Thyroid gland (tissue), 4 donors: ENCODE measurements at regions not wholly inside any gene's neighbourhood (a gene's known extent, or its start where the extent isn't known, plus 50 kb on each side); places are given as distances from the start of the nearest gene placed in this dataset.

Experiments
- DNase-seq, 2 donors: peaks; one replicate each; pipeline ENCODE4 v3.0.0-alpha.2; 2019
- H3K27ac ChIP-seq, 3 donors: fragments of 200-600 bp; sonication (generic); 1 replicate in 2 of 3; 2 replicates in 1 of 3; pipeline ENCODE4 v1.5.1; 2016 to 2019; ENCODE audit warnings: mild to moderate bottlenecking in 1 of 3, moderate library complexity in 1 of 3
- H3K27me3 ChIP-seq: fragments of 200-600 bp; sonication (generic); one replicate; pipeline ENCODE4 v1.5.1; 2019
- H3K36me3 ChIP-seq, 2 donors: fragments of 200-600 bp; sonication (generic); one replicate each; pipeline ENCODE4 v1.5.1; 2016 to 2019
- H3K4me1 ChIP-seq, 2 donors: fragments of 200-600 bp; sonication (generic); one replicate each; pipeline ENCODE4 v1.5.1; 2017 to 2019
- H3K4me3 ChIP-seq, 3 donors: fragments of 200-600 bp; sonication (generic); replicated peaks in 1 of 3; 1 replicate in 2 of 3; 2 replicates in 1 of 3; pipeline ENCODE4 v1.5.1; 2016; ENCODE audit warnings: mild to moderate bottlenecking in 1 of 3
- H3K9me3 ChIP-seq: fragments of 200-600 bp; sonication (generic); one replicate; pipeline ENCODE4 v1.5.1; 2017
- POLR2A ChIP-seq, 2 donors: fragments of 450-650 bp; IDR thresholded peaks; one replicate each; pipeline ENCODE4 v1.6.1; 2017; ENCODE audit warnings: antibody characterized with exemption in 2 of 2, mild to moderate bottlenecking in 2 of 2, moderate library complexity in 1 of 2
- WGBS, 2 donors: methylation state at CpG; one replicate each; pipeline ENCODE4 v1.1.5; 2017; 5-methylcytosine and 5-hydroxymethylcytosine counted together
- intact Hi-C: fragments of 100-400 bp; cut with DNase I; formaldehyde crosslinking; loops from one replicate; pipeline ENCODE4 v1.15.1; 2023
- TF ChIP-seq, protein P1 (sequence below), 6 experiments: fragments of 200-600 bp in 3 of 6; fragments of 450-650 bp in 3 of 6; sonication (generic) in 3 of 6; IDR thresholded peaks; one replicate each; pipeline ENCODE4 v1.5.1; 2016 to 2019; ENCODE audit warnings: antibody characterized with exemption in 6 of 6, mild to moderate bottlenecking in 2 of 6, inconsistent platforms in 1 of 6, moderate library complexity in 1 of 6

DNA sequence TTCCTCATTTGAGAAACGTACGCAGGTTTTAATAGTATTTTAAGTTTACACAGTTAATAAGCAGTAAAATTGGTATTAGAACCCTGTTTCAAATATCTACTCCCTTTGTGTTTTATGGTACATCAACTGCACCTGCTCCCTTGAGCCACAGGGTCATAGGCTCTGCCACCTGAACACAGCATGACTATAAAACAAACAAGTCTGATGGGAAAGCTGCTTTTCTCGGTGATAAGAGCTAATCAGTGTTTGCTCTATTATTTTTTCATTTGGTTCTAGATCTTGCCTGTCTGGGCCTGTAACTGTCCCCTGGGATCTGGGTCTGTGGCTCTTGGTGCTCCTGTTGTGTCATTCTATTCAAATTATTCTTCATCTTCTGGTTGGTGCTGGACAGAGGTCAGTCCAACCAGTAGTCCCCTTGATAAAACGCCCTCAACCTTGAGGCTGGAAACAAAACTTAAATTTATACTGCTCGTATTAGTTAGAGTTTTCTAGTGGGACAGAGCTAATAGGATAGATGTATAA is 314.8 kb upstream of the LRP1B start:
- H3K4me3 ChIP-seq: no peak overlapping the region
- 77 to 79% methylated on average over 5 of the region's 5 CpGs for WGBS, 2 donors
- no peak for DNase-seq
- intact Hi-C loops: no loop called here
- no peaks in the 10 kb centered on the region for H3K27me3 ChIP-seq
- TF ChIP-seq POLR2A (IDR thresholded peaks at IDR 0.05): no peak
- TF ChIP-seq, protein P1, sequence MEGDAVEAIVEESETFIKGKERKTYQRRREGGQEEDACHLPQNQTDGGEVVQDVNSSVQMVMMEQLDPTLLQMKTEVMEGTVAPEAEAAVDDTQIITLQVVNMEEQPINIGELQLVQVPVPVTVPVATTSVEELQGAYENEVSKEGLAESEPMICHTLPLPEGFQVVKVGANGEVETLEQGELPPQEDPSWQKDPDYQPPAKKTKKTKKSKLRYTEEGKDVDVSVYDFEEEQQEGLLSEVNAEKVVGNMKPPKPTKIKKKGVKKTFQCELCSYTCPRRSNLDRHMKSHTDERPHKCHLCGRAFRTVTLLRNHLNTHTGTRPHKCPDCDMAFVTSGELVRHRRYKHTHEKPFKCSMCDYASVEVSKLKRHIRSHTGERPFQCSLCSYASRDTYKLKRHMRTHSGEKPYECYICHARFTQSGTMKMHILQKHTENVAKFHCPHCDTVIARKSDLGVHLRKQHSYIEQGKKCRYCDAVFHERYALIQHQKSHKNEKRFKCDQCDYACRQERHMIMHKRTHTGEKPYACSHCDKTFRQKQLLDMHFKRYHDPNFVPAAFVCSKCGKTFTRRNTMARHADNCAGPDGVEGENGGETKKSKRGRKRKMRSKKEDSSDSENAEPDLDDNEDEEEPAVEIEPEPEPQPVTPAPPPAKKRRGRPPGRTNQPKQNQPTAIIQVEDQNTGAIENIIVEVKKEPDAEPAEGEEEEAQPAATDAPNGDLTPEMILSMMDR (IDR thresholded peaks at IDR 0.05): no peak
- no peak overlapping the region for H3K27ac ChIP-seq
- no peaks in the 10 kb centered on the region for H3K36me3 ChIP-seq
- no peaks in the 10 kb centered on the region for H3K9me3 ChIP-seq
- no peaks in the 10 kb centered on the region for H3K4me1 ChIP-seq

DNA sequence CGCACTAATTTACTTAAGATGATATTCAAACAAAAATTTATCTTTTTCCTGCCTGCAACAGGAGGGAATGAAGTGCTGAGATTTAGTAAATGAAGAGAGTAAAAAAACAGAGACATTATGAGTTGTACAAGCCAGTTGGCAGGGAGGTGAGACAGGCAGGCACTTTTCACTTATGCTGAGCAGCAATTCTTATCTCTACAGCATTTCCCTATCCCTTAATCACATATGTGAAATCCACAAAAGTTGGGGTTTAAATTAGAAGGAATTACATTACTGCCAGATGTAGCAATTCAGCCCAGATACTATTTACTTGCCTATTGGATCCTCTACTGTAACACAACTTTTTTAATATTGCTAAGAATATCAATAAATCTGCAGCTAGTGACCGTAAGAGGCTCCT is 314.2 kb upstream of the LRP1B start:
- H3K4me3 ChIP-seq: no peak overlapping the region
- no peak for DNase-seq
- intact Hi-C loops: no loop called here
- TF ChIP-seq POLR2A (IDR thresholded peaks at IDR 0.05): no peak
- TF ChIP-seq, protein P1 (IDR thresholded peaks at IDR 0.05): no peak
- H3K4me1 ChIP-seq: no peaks in the 10 kb centered on the region
- H3K27me3 ChIP-seq: no peaks in the 10 kb centered on the region
- no peaks in the 10 kb centered on the region for H3K36me3 ChIP-seq
- no peaks in the 10 kb centered on the region for H3K9me3 ChIP-seq
- H3K27ac ChIP-seq: no peak overlapping the region
- 80 to 91% methylated on average over 2 of the region's 2 CpGs for WGBS, 2 donors

DNA sequence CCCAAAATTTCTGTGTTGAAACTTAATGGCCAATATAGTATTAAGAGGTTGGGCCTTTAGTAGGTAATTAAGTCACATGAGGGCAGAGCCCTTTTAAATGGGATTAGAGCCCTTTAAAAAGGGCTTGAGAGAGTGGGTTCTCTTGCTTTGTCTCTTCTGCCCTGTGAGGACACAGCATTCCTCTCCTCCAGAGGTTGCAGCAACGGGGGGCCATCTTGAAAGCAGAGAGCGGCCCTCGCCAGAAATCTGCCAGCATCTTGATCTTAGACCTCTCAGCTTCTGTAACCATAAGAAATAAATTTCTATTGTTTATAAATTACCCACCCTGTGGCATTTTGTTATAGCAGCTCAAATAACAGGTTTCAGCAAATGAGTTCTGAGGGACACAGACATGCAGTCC is 305.0 kb upstream of the LRP1B start:
- H3K4me3 ChIP-seq: no peak overlapping the region
- no peaks in the 10 kb centered on the region for H3K9me3 ChIP-seq
- H3K4me1 ChIP-seq: no peaks in the 10 kb centered on the region
- H3K36me3 ChIP-seq: no peaks in the 10 kb centered on the region
- TF ChIP-seq, protein P1 (IDR thresholded peaks at IDR 0.05): no peak
- no peak for TF ChIP-seq POLR2A (IDR thresholded peaks at IDR 0.05)
- 77% methylated on average over 3 of the region's 3 CpGs for WGBS, 2 donors
- no peak for DNase-seq
- H3K27ac ChIP-seq: no peak overlapping the region
- H3K27me3 ChIP-seq: no peaks in the 10 kb centered on the region
- intact Hi-C loops: no loop called here

DNA sequence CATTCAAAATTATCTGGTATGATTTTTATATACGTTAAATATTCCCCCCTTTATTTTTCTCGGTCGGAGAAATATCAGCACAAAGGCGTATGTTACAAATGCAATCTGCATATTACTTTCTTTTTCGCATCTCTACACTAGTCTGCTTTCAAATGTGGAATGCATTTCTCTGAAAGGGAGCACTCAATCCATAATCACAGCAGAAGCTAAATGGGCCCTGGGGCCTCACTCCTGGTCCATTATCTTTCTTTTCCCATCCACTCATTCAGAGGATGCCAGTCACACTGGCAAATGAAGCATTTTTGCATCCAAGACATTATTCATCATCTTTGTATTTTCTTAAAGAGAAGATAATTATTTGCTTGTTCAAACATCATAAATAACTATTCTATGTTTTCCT is 295.2 kb upstream of the LRP1B start:
- WGBS, 2 donors: 82 to 86% methylated on average over 5 of the region's 5 CpGs
- Histone ChIP-seq H3K36me3 (no peaks in the 10 kb centered on the region), H3K9me3 (no peaks in the 10 kb centered on the region), H3K4me3 (no peak overlapping the region), H3K4me1 (no peaks in the 10 kb centered on the region), H3K27me3 (no peaks in the 10 kb centered on the region), H3K27ac (no peak overlapping the region)
- no peak for DNase-seq
- TF ChIP-seq, protein P1 (IDR thresholded peaks at IDR 0.05): no peak
- TF ChIP-seq POLR2A (IDR thresholded peaks at IDR 0.05): no peak
- intact Hi-C loops: no loop called here

DNA sequence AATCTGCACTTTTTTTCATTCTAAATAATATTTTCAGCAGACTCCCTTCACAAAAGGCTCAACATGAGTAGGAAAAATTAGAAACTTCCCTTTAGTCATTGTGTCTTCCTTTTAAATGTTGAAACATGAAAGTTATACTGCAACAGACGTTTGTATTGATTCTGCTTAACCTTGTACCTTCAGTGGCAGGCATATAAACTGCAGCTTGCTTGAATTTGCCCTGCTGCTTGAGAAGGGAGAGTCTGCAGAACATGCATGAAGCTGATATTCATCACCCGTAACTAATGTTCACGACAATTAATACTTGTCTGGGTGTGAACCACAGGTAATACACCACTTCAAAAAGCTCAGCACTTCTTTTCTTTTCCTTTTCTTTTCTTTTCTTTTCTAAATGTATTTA is 294.7 kb upstream of the LRP1B start:
- TF ChIP-seq, protein P1 (IDR thresholded peaks at IDR 0.05): no peak
- TF ChIP-seq POLR2A (IDR thresholded peaks at IDR 0.05): no peak
- Histone ChIP-seq H3K36me3 (no peaks in the 10 kb centered on the region), H3K4me1 (no peaks in the 10 kb centered on the region), H3K27ac (no peak overlapping the region), H3K9me3 (no peaks in the 10 kb centered on the region), H3K27me3 (no peaks in the 10 kb centered on the region), H3K4me3 (no peak overlapping the region)
- no peak for DNase-seq
- intact Hi-C loops: no loop called here
- WGBS, 2 donors: 70% methylated on average over 3 of the region's 3 CpGs
